Peyer's patch (tissue), 4 donors: ENCODE measurements at regions not wholly inside any gene's neighbourhood (a gene's known extent, or its start where the extent isn't known, plus 50 kb on each side); places are given as distances from the start of the nearest gene placed in this dataset.
"Not testable (repeated sequence)": the region's sequence is repeated elsewhere in the genome, so short reads cannot be mapped to it uniquely, and the experiment has no call there.

Source experiments
- POLR2A ChIP-seq, 2 donors: fragments of 450-650 bp; IDR thresholded peaks; one replicate each; pipeline ENCODE4 v1.5.1; 2017; ENCODE audit warnings: antibody characterized with exemption in 2 of 2, mild to moderate bottlenecking in 2 of 2, moderate library complexity in 2 of 2
- TF ChIP-seq, protein P1 (sequence below), 6 experiments: fragments of 450-650 bp in 4 of 6; fragments of 200-600 bp in 2 of 6; sonication (generic) in 1 of 6; IDR thresholded peaks; one replicate each; pipeline ENCODE4 v1.5.1; 2017 to 2019; ENCODE audit warnings: antibody characterized with exemption in 6 of 6, mild to moderate bottlenecking in 3 of 6, moderate library complexity in 1 of 6

GRCh38 chr12:63493357-63493756 lies 174.9 kb downstream of the DPY19L2 start:
- TF ChIP-seq, protein P1, sequence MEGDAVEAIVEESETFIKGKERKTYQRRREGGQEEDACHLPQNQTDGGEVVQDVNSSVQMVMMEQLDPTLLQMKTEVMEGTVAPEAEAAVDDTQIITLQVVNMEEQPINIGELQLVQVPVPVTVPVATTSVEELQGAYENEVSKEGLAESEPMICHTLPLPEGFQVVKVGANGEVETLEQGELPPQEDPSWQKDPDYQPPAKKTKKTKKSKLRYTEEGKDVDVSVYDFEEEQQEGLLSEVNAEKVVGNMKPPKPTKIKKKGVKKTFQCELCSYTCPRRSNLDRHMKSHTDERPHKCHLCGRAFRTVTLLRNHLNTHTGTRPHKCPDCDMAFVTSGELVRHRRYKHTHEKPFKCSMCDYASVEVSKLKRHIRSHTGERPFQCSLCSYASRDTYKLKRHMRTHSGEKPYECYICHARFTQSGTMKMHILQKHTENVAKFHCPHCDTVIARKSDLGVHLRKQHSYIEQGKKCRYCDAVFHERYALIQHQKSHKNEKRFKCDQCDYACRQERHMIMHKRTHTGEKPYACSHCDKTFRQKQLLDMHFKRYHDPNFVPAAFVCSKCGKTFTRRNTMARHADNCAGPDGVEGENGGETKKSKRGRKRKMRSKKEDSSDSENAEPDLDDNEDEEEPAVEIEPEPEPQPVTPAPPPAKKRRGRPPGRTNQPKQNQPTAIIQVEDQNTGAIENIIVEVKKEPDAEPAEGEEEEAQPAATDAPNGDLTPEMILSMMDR (IDR thresholded peaks at IDR 0.05), result not testable (repeated sequence)
- not testable (repeated sequence) for TF ChIP-seq POLR2A (IDR thresholded peaks at IDR 0.05)
